Tibial artery (tissue), 4 donors: ENCODE measurements at regions not wholly inside any gene's neighbourhood (a gene's known extent, or its start where the extent isn't known, plus 50 kb on each side); places are given as distances from the start of the nearest gene placed in this dataset.

Experiments
- DNase-seq, 2 donors: peaks; one replicate each; pipeline ENCODE4 v3.0.0-alpha.2; 2019
- H3K27ac ChIP-seq, 2 donors: fragments of 200-600 bp; sonication (generic) in 1 of 2; 1 replicate in 1 of 2; 2 replicates in 1 of 2; pipeline ENCODE4 v1.5.1; 2018 to 2019; ENCODE audit warnings: mild to moderate bottlenecking in 1 of 2
- H3K27me3 ChIP-seq, 2 donors: fragments of 200-600 bp; sonication (generic) in 1 of 2; one replicate each; pipeline versions ENCODE4 v1.5.1 to v1.6.0; 2016 to 2019
- H3K36me3 ChIP-seq, 3 donors: fragments of 200-600 bp; sonication (generic) in 2 of 3; one replicate each; pipeline ENCODE4 v1.5.1; 2016 to 2019; ENCODE audit warnings: mild to moderate bottlenecking in 2 of 3
- H3K4me1 ChIP-seq, 4 donors: fragments of 200-600 bp; sonication (generic) in 2 of 4; 1 replicate in 3 of 4; 2 replicates in 1 of 4; pipeline ENCODE4 v1.5.1; 2016 to 2019
- H3K4me3 ChIP-seq, 2 donors: fragments of 200-600 bp; sonication (generic) in 1 of 2; 1 replicate in 1 of 2; 2 replicates in 1 of 2; pipeline ENCODE4 v1.5.1; 2018 to 2019; ENCODE audit warnings: mild to moderate bottlenecking in 2 of 2
- H3K9me3 ChIP-seq, 3 donors: fragments of 200-600 bp; sonication (generic) in 1 of 3; one replicate each; pipeline ENCODE4 v1.5.1; 2016 to 2019
- CTCF ChIP-seq, 2 experiments: fragments of 200-600 bp in 1 of 2; fragments of 450-650 bp in 1 of 2; IDR thresholded peaks; one replicate each; pipeline ENCODE4 v1.5.1; 2017 to 2019; ENCODE audit warnings: antibody characterized with exemption in 2 of 2, mild to moderate bottlenecking in 1 of 2, moderate library complexity in 1 of 2
- intact Hi-C: fragments of 100-400 bp; cut with DNase I; formaldehyde crosslinking; loops from one replicate; pipeline ENCODE4 v1.15.0; 2023; ENCODE audit warnings: low total_unique reads

- Histone ChIP-seq H3K27ac (no peak overlapping the region), H3K27me3 (no peaks in the 10 kb centered on the region), H3K9me3 (no peaks in the 10 kb centered on the region), H3K4me1 (no peaks in the 10 kb centered on the region), H3K4me3 (no peak overlapping the region), H3K36me3 (no peaks in the 10 kb centered on the region)
- no peak for TF ChIP-seq CTCF (IDR thresholded peaks at IDR 0.05)
- no peak for DNase-seq
- intact Hi-C loops = no loop called here
Observed at GRCh38 chr12:67742461-67742860, 93.9 kb downstream of the DYRK2 start.

GRCh38 chr12:67747869-67748742 is 99.6 kb downstream of the DYRK2 start:
- H3K27me3 ChIP-seq = no peaks in the 10 kb centered on the region
- no peaks in the 10 kb centered on the region for H3K4me1 ChIP-seq
- no peaks in the 10 kb centered on the region for H3K36me3 ChIP-seq
- H3K27ac ChIP-seq = no peak overlapping the region
- H3K4me3 ChIP-seq = no peak overlapping the region
- intact Hi-C loops = no loop called here
- DNase-seq = no peak
- H3K9me3 ChIP-seq = no peaks in the 10 kb centered on the region
- no peak for TF ChIP-seq CTCF (IDR thresholded peaks at IDR 0.05)

GRCh38 chr12:67748743-67749040 is 100.1 kb downstream of the DYRK2 start:
- no peaks in the 10 kb centered on the region for H3K4me1 ChIP-seq
- TF ChIP-seq CTCF (IDR thresholded peaks at IDR 0.05) = no peak
- no peaks in the 10 kb centered on the region for H3K9me3 ChIP-seq
- no peak for DNase-seq
- H3K27me3 ChIP-seq = no peaks in the 10 kb centered on the region
- no peak overlapping the region for H3K27ac ChIP-seq
- H3K4me3 ChIP-seq = no peak overlapping the region
- H3K36me3 ChIP-seq = no peaks in the 10 kb centered on the region
- intact Hi-C loops = no loop called here

GRCh38 chr12:67750513-67751183 is 102.1 kb downstream of the DYRK2 start:
- intact Hi-C loops = no loop called here
- Histone ChIP-seq H3K27me3 (no peaks in the 10 kb centered on the region), H3K27ac (no peak overlapping the region), H3K4me3 (no peak overlapping the region), H3K9me3 (no peaks in the 10 kb centered on the region), H3K36me3 (no peaks in the 10 kb centered on the region), H3K4me1 (peaks cover 0 to 5% (median 0%) of the 10 kb centered on the region in 4 donors)
- no peak for DNase-seq
- TF ChIP-seq CTCF (IDR thresholded peaks at IDR 0.05) = no peak

GRCh38 chr12:67751381-67751928 is 102.9 kb downstream of the DYRK2 start:
- Histone ChIP-seq H3K36me3 (no peaks in the 10 kb centered on the region), H3K27me3 (no peaks in the 10 kb centered on the region), H3K9me3 (no peaks in the 10 kb centered on the region), H3K27ac (no peak overlapping the region), H3K4me1 (peaks cover 0 to 5% (median 0%) of the 10 kb centered on the region in 4 donors), H3K4me3 (no peak overlapping the region)
- TF ChIP-seq CTCF (IDR thresholded peaks at IDR 0.05) = no peak
- DNase-seq = no peak
- intact Hi-C loops = no loop called here
